Panc1 (cell line): ENCODE measurements at regions not wholly inside any gene's neighbourhood (a gene's known extent, or its start where the extent isn't known, plus 50 kb on each side); places are given as distances from the start of the nearest gene placed in this dataset.

Source experiments
- ATAC-seq: fragments of 200-7000 bp; cut with Tn5 transposase; 2 replicates; pipeline ENCODE4 v1.9.1; 2020; ENCODE audit warnings: mild to moderate bottlenecking, moderate library complexity
- BruUV-seq: library from RNA; stranded (reverse); fragments of 400-500 nt; replicated peaks from 2 replicates; lab custom pipeline; 2021; lab: Mats Ljungman, UMichigan
- CTCF ChIA-PET: fragments of 300-600 bp; sonication (Branson Sonifier 250); formaldehyde crosslinking; loops from one replicate; lab custom pipeline; 2022; ENCODE audit warnings: antibody characterized with exemption; lab: Charles Lee
- POLR2A ChIA-PET: fragments of 300-600 bp; sonication (Branson Sonifier 250); formaldehyde crosslinking; loops from one replicate; lab custom pipeline; 2022; ENCODE audit warnings: antibody characterized with exemption; lab: Charles Lee
- DNase-seq: peaks from one replicate; pipeline ENCODE4 v3.0.0-alpha.2; 2010; ENCODE audit warnings: low read depth, low spot score
- H3K27ac ChIP-seq: 2 replicates; pipeline ENCODE4 v1.5.1; 2011; ENCODE audit warnings: mild to moderate bottlenecking, low read length, inconsistent platforms
- H3K27me3 ChIP-seq: fragments of 200-500 bp; sonication (Bioruptor generic); 2 replicates; pipeline ENCODE4 v1.6.0; 2014; ENCODE audit warnings: low read length, inconsistent platforms; ENCODE audit not compliant: control insufficient read depth, insufficient read depth
- H3K36me3 ChIP-seq: fragments of 200-500 bp; sonication (Bioruptor generic); 2 replicates; pipeline ENCODE4 v1.5.1; 2014; ENCODE audit warnings: inconsistent platforms, mild to moderate bottlenecking, low read length, moderate library complexity; ENCODE audit not compliant: control insufficient read depth, insufficient read depth
- H3K4me1 ChIP-seq: 2 replicates; pipeline ENCODE4 v1.5.1; 2011; ENCODE audit warnings: inconsistent platforms, mild to moderate bottlenecking, low read length, moderate library complexity; ENCODE audit not compliant: control insufficient read depth, insufficient read depth
- H3K4me3 ChIP-seq, 2 experiments: 2 replicates each; pipeline ENCODE4 v1.5.1; 2011 to 2012; ENCODE audit warnings: low read depth in 2 of 2, low read length in 2 of 2, mild to moderate bottlenecking in 2 of 2, inconsistent platforms in 1 of 2, moderate library complexity in 1 of 2
- H3K9me3 ChIP-seq: fragments of 200-500 bp; sonication (Bioruptor generic); 2 replicates; pipeline ENCODE4 v1.5.1; 2014; ENCODE audit warnings: low read depth, mild to moderate bottlenecking, inconsistent platforms, low read length, moderate library complexity; ENCODE audit not compliant: control insufficient read depth, insufficient read depth
- CTCF ChIP-seq: fragments of 450-650 bp; IDR thresholded peaks from 2 replicates; pipeline ENCODE4 v1.5.1; 2017; ENCODE audit warnings: mild to moderate bottlenecking
- POLR2AphosphoS5 ChIP-seq: IDR thresholded peaks from 2 replicates; pipeline ENCODE4 v1.6.1; 2012; ENCODE audit warnings: mild to moderate bottlenecking, low read depth, low read length, moderate library complexity
- SIN3A ChIP-seq: IDR thresholded peaks from 2 replicates; pipeline ENCODE4 v1.6.1; 2012; ENCODE audit warnings: low read depth, mild to moderate bottlenecking, low read length, moderate library complexity, borderline replicate concordance; ENCODE audit not compliant: insufficient read depth
- TCF7L2 ChIP-seq: IDR thresholded peaks from 2 replicates; pipeline ENCODE4 v1.6.1; 2011; ENCODE audit warnings: mild to moderate bottlenecking, low read depth, low read length, inconsistent platforms
- in situ Hi-C: cut with HindIII; loops from 2 replicates; pipeline ENCODE4 v1.10.0; 2016; ENCODE audit warnings: low sequenced_read_pairs, low pct_unique_long_range_greater_than_20kb
- intact Hi-C: fragments of 100-400 bp; cut with micrococcal nuclease; formaldehyde crosslinking; loops from one replicate; pipeline ENCODE4 v1.10.0; 2022; ENCODE audit not compliant: unreplicated experiment
- TF ChIP-seq, protein P1 (sequence below), 2 experiments: IDR thresholded peaks; 2 replicates each; pipeline ENCODE4 v1.6.1; 2011 to 2012; ENCODE audit warnings: low read depth in 2 of 2, control low read depth in 1 of 2, low read length in 1 of 2, mild to moderate bottlenecking in 1 of 2, moderate library complexity in 1 of 2; ENCODE audit not compliant: insufficient read depth in 1 of 2

GRCh38 chr2:187124529-187124928 lies 275.6 kb upstream of the ZSWIM2 start:
- BruUV-seq: no TSS peak
- CTCF ChIA-PET: no interaction called here

DNA sequence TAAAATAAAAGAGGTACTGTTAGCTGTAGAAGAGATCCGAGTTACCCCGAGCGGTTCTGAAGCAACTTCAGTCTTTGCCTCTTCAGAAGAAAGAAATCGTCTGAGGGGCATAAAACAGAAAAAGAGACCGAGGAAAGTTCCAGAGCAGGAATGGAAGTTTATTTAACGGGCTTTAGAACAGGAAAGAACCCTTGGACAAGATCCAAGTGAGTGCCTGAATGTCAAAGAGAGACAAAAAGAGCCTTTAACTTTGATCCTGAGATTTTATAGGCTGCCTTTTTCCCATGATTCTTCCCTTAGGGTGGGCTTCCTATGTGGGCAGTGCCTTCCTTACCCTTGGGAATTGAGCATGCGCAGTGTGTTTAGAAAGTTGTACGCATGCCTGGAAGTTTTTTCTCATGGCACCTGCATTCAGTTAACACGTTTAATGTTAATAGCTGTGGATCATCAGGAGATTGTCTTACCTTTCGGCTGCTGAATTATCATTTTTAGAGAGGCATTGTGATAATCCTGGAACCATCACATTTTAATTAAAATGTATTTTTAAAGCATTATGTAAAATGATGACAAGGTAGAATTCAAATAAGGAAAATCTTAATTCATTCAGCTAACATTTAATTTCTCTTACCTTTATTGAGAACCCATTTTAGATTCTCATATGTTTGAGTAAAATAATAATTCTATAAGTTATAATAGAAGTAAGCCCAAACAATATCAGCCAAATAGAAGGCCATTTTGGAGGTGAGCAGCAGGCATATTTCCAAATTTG lies 269.5 kb upstream of the ZSWIM2 start:
- no peaks in the 10 kb centered on the region for H3K9me3 ChIP-seq
- no peak overlapping the region for H3K4me3 ChIP-seq
- ChIA-PET CTCF (interaction anchor here (0.6 kb wide), 1 partner anchor 221 kb away, joined by 3 read pairs; no protein-coding TSS in a partner anchor), POLR2A (interaction anchor here (0.7 kb wide), 1 partner anchor 54 kb away, joined by 3 read pairs; no protein-coding TSS in a partner anchor)
- intact Hi-C loops: no loop called here
- H3K36me3 ChIP-seq: no peaks in the 10 kb centered on the region
- no peak for DNase-seq
- no peaks in the 10 kb centered on the region for H3K27me3 ChIP-seq
- no peak for ATAC-seq
- H3K4me1 ChIP-seq: no peaks in the 10 kb centered on the region
- no peak overlapping the region for H3K27ac ChIP-seq
- in situ Hi-C loops: no loop called here
- TF ChIP-seq, protein P1, sequence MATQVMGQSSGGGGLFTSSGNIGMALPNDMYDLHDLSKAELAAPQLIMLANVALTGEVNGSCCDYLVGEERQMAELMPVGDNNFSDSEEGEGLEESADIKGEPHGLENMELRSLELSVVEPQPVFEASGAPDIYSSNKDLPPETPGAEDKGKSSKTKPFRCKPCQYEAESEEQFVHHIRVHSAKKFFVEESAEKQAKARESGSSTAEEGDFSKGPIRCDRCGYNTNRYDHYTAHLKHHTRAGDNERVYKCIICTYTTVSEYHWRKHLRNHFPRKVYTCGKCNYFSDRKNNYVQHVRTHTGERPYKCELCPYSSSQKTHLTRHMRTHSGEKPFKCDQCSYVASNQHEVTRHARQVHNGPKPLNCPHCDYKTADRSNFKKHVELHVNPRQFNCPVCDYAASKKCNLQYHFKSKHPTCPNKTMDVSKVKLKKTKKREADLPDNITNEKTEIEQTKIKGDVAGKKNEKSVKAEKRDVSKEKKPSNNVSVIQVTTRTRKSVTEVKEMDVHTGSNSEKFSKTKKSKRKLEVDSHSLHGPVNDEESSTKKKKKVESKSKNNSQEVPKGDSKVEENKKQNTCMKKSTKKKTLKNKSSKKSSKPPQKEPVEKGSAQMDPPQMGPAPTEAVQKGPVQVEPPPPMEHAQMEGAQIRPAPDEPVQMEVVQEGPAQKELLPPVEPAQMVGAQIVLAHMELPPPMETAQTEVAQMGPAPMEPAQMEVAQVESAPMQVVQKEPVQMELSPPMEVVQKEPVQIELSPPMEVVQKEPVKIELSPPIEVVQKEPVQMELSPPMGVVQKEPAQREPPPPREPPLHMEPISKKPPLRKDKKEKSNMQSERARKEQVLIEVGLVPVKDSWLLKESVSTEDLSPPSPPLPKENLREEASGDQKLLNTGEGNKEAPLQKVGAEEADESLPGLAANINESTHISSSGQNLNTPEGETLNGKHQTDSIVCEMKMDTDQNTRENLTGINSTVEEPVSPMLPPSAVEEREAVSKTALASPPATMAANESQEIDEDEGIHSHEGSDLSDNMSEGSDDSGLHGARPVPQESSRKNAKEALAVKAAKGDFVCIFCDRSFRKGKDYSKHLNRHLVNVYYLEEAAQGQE (IDR thresholded peaks at IDR 0.05; ENCODE audit: insufficient read depth in 1 of 2, low read depth in 2 of 2, low read length in 1 of 2): no peak
- TF ChIP-seq SIN3A (no peak), CTCF (no peak), TCF7L2 (no peak), POLR2AphosphoS5 (no peak)
- no TSS peak for BruUV-seq

More at GRCh38 chr2:187124529-187124928, 275.6 kb upstream of the ZSWIM2 start:
- Histone ChIP-seq H3K4me1 (no peaks in the 10 kb centered on the region), H3K36me3 (no peaks in the 10 kb centered on the region), H3K9me3 (no peaks in the 10 kb centered on the region), H3K27me3 (no peaks in the 10 kb centered on the region), H3K27ac (no peak overlapping the region), H3K4me3 (no peak overlapping the region)
- in situ Hi-C loops (no loop called here), intact Hi-C loops (no loop called here)
- TF ChIP-seq TCF7L2: no peak
- no peak for TF ChIP-seq CTCF
- DNase-seq (no peak), ATAC-seq (no peak)
- POLR2A ChIA-PET: no interaction called here
